ENCODE measurements at regions not wholly inside any gene's neighbourhood (a gene's known extent, or its start where the extent isn't known, plus 50 kb on each side); places are given as distances from the start of the nearest gene placed in this dataset.
"Not testable (repeated sequence)": the region's sequence is repeated elsewhere in the genome, so short reads cannot be mapped to it uniquely, and the experiment has no call there.

DNA sequence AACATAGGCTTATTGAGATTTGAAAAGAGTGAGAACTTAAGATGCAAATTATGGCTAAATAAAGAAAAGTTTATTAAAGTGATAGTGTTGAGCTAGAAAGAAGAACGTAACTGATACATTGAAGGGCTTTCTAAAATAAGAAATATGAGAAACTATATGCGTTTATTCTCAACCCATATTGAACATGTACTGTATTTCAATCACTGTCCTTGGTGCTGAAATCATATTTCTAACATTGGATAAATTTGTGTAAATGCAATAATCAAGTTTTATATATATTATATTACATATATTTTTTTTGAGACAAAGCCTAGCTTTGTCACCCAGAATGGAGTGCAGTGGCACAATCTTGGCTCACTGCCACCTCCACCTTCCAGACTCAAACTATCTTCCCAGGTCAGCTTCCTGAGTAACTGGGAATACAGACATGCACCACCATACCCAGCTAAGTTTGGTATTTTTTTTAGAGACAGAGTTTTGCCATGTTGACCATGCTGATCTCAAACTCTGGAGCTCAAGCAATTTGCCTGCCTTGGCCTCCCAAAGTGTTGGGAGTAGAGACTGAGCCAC is 1065.8 kb downstream of the REEP3 start:
- DNase-seq (ENCODE audit: low spot score): no peak

DNA sequence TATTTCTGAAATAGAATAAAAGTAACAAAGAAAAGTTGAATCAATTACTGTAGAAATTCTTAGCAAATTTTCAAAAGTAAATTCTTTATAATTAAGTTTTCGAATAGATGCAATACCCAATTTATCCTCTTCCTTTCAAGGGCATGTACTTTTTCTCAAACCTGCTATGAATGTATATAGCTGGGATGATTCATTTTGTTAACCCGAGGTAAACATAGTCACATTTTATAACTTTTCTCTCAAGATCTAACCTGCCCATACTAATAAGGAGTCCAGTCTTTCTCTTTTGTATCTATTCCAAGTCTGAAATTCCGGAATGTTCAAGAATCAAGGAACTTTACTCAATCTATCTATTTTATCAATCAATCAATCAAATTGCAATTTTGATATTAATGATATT is 1072.9 kb downstream of the REEP3 start:
- DNase-seq (ENCODE audit: low spot score): no peak

DNA sequence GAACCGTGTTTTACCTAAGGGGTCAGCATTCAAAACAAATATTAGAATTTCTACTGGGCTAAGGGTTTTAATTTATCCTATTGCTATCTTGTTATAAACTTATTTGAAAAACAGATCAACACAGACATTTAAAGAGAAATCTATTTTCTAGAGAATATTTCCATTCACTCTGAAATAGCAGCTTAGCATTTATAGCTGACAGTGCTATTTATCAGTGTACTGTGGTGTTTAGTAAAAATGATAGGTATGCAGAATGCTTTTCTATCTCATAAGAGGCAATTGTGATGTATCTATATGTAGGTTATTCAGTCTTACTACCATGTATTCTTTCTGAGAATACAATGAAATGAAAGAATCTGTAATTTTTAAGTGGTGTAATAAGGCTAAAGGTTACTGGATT is 1077.4 kb downstream of the REEP3 start:
- DNase-seq (ENCODE audit: low spot score): no peak

DNA sequence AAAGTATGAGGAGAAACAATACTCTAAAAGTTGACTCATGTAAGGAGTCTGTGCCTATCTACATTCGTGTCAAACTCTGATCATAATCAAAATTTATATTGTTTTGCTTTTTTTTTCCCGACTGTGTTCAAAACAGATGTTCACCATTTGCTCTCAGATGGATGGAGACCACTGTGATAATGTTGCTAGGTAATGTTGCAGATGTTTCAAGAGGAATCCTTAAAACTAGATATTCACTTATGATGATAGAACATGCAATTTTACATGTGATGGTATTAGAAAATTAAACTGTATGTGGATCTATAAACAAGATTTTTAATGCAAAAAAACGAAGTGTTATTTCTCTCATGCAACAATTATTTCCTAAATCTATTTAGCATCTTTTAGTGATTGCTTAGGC is 1080.1 kb downstream of the REEP3 start:
- DNase-seq (ENCODE audit: low spot score): no peak

DNA sequence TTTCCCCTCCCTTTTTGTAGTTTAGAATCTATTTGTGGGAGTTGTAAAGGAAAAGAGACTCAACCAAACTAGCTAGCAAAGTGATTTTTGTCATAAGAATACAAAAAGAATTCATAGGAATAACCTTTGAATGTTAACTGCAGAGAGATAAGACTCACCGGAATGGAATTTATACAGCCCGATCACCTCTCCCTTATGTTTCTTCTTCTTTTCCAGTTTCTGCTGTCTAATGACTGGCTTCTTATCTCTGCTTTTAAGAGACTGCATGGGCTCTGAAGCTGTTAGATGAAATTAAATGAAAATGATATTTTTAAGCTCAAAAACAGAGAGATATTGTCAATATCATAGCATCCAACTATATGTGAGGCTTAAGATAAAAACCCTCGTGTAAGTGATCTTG is 1095.9 kb downstream of the REEP3 start:
- no peak for DNase-seq (ENCODE audit: low spot score)

DNA sequence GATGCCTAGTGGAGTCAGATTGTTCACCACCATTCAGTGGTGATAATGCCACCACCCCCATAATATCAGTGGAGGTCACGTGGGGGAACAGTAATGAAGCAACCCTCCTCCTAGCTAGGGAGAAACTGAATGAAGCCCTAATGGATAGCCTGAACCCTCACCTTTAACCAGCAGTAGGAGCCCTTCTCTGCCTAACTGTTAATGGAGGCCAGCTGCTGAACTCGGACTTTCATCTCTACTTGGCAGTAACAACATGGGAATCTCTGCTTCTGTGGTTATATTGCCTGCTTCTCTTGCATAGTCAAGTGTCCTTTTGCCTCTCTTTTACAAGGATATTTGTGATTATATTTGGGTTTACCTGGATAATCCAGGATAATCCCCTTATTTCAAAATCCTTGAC is 1097.9 kb downstream of the REEP3 start:
- no peak for DNase-seq (ENCODE audit: low spot score)

DNA sequence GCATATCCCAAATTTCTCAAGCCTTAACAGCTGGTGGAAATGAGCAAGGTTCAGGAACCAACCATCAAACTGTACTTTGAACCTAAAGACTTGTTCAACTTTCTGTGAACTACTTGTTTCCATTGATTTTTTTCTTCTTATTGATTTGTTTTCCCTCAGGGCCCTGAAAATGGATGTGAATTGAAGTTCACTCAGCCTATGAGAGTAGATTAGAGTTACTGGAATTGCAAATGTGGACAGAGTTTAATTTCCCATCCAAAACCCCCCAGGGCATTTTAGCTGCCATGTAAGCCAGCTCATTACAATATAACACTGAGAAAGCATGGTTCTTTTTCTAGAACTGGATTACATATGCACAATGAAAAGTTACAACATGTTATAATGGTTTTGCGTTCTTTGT is 1105.7 kb downstream of the REEP3 start:
- DNase-seq (ENCODE audit: low spot score): no peak

DNA sequence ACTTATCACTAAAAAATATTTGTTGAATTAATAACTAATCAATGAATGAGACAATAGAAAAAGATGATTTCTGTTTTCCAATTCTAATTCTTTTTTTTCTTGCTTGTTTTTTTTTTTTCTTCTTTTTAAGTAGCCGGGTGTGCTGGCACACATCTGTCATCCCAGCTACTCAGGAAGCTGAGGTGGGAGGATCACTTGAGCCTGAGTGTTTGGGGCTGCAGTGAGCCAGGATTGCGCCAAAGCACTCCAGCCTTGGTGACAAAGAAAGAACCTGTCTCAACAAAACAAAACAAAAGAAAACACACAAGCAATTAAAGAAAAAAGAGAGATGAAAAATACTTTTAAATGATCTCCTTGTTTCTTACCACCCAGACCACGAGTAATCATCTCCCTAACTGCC is 1109.3 kb downstream of the REEP3 start:
- no peak for DNase-seq (ENCODE audit: low spot score)

DNA sequence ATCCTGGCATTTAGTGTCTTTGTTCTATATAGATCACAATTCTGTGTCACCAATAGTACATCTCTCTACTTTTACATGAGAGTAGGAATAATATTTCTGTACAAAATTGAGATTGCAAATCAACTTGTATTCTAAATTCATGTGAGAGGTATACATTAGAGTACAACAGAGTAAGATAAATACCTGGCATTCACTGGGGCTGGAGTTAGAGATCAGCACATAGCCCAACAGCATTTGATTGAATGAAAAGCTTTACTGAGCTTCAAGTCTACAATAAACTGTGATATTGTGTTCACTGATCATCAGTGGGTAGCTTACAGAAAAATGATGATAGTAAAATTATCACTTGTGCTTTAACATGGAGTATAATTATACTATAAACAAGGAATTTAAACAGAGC is 1114.7 kb downstream of the REEP3 start:
- DNase-seq (ENCODE audit: low spot score): no peak

DNA sequence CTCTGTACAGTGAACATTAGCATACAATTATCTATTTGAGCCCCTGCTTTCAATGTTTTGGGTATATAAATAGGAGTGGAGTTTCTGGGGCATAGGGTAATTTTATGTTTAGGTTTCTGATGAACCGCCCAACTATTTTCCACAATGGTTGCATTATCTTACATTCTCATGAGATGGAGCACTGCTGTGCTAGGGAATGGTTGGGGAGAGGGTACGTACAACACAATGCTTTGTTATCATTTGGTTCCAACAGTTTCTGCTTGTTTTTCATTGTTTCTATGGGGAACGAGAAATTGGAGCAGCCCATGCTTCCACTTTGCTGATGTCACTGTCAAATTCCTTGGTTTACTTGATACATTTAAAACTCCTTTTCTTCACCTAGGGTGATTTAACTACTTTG is 1115.3 kb downstream of the REEP3 start:
- DNase-seq (ENCODE audit: low spot score): no peak

DNA sequence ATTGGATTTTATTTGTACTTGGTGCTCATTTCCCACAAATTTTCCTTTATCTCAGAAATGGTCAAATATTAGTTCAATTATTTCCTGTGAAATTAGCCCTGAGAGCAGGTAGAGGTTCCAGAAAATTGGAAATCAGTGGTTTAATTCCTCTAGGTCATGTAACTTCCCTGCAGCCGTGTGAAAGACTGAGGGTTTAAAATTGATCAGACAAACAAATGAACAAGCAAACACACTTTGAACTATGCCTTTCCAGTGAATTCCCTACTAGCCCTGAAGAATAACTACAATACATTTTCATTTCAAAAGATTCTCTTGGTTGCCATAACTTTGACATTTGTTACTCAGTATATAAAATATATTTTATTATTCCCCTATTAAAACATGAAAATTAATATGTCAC is 1116.7 kb downstream of the REEP3 start:
- no peak for DNase-seq (ENCODE audit: low spot score)

DNA sequence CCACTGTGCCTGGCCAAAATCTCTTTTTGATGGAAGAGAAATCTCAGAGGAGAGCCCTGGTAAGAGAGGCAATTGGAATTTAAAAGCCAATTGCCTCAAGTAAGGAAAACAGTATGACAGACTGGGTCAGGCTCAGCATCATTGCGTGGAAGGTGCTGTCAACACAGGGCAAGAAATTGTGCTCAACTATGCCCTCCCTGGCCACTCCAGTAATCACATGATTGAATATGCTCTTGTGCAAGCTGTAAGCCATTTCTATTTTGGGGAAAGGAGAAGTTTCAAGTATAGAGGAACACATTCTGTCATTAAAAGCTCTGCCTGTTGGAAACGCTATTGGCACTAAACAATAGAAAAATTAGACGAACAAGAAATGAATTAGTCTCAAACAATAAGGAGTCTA is 1127.7 kb downstream of the REEP3 start:
- DNase-seq (ENCODE audit: low spot score): peak; percentile 6

DNA sequence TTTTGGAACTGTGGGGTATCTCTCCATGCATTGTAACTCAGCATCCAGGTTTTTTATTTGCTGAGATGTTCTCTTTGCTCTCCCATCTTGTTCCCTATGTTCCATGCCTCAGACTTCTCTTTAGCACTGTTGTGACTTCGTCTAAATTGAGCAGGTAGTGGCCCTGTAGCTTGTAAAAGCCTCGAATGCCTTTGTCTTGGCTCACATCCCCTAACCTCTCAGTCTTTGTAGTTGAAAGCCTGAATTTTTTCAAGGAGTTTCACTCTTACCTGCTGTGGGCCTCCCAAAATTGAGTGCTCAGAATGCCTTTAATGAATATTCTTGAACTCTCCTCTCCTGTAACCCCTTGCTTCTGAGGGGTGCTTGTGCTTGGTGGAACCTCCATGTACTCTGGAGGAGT is 1137.3 kb downstream of the REEP3 start:
- no peak for DNase-seq (ENCODE audit: low spot score)

DNA sequence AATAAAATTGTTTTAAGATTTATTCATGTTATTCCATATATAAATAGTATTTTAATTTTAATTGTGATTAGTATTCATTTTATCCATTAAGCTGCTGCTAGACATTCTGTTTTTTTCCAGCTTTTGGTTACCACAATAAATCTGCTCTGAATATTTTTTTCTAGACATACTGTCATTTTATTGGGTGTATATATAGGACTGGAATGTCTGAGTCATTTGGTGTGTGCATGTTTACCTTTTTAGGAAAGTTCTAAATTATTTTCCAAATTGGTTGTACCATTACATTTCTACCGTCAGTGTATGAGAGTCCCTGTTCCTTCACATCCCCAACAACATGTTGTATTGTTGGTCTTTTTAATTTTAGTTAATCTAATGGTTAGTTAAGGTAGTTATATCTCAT is 1138.1 kb downstream of the REEP3 start:
- no peak for DNase-seq (ENCODE audit: low spot score)

DNA sequence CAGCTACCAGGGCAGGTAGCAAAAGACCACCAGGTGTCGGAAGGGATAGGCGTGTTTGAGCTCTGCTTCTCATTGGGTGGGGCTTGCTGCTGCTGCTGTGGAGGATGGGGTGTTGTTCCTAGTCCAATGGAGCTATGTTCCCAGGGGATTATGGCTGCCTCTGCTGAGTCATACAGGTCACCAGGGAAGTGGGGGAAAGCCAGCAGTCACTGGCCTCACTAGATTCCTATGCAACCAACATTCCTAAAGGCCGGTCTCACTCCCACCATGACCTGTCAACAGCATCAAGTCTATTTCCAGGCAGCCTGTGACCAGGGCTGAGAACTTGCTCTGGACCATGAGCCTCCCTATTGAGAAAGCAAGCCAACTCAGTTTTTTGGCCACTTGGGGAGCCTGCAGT is 1160.8 kb downstream of the REEP3 start:
- no peak for DNase-seq (ENCODE audit: low spot score)

DNA sequence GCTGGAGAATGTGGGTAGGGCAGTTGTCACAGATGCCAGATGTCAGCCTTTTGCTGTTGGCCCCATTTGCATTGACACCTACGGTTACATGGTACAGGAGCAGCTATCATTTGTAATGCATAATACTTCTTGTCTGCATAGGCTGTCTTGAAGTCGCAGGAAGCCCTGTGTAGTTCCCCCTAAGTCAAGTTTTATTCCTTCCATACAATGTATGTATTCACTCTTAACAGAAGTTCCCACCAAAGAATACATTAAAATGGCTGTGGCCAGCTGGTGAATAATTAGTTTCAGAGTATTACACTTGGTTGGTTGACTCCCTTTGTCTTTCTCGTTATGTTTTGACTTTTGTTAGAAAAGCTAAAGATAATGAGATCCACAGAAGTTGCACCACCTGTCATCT is 1169.0 kb downstream of the REEP3 start:
- DNase-seq (ENCODE audit: low spot score): no peak

DNA sequence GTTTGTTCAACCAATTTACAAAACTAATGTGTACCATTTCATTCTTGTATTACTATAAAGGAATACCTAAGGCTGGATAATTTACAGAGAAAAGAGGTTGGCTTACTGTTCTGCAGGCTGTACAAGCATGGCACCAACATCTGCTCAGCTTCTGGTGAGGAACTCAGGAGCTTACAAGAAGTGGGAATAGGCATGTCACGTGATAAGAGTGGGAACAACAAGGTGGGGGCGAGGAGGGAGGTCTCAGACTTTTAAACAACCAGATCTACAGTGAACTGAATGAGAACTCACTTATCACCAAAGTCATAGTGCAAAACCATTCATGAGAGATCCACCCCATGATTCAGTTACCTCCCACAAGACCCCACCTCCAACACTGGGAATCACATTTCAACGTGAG is 1178.0 kb downstream of the REEP3 start:
- DNase-seq (ENCODE audit: low spot score): no peak

DNA sequence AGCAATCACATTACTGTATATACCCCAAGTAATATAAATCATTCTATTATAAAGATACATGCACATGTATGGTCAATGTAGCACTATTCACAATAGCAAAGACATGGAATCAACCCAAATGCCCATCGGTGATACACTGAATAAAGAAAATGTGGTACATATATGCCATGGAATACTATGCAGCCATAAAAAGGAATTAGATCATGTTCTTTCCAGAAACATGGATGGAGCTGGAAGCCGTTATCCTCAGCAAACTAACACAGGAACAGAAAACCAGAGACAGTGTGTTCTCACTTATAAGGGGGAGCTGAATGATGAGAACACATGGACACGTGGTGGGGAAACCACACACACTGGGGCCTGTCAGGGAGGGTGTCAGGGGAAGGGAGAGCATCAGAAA is 1180.9 kb downstream of the REEP3 start:
- DNase-seq (ENCODE audit: low spot score): not testable (repeated sequence)

DNA sequence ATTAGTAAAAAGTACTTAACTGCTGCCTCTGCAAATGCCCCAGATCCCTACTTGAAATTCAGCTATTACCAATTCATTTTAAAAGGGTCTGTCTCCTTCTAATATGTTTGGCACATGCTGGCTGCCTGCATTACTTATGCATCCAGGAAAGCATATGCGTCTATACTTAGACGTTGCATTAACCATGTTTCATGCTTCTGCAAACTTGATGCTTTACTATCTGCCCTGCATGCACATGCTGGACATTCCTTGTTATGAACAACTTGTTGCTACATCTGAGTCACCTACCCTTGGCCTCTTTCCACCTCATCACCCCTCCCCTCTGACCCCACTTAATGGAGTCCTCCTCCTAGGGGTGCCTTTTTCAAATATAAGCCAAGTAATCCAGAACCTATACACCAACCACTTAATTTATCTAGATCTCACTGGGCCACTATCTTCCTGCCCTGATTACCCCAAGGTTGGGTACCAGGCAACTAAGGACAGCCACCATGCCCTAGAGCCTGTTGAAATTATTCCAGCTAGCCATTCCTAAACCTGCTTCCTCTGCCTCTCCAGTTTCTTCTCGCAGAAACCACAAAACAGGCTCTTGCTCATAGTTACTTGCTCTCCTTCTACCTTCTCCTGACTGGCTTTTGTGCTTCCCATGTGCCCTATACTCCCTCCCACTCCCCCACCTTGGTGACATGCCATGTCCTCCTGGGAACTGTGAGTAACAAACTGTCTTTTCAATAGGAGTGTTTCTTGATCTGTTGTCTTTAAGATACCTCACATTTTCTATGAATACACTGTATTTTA is 1187.9 kb downstream of the REEP3 start:
- DNase-seq (ENCODE audit: low spot score): no peak

DNA sequence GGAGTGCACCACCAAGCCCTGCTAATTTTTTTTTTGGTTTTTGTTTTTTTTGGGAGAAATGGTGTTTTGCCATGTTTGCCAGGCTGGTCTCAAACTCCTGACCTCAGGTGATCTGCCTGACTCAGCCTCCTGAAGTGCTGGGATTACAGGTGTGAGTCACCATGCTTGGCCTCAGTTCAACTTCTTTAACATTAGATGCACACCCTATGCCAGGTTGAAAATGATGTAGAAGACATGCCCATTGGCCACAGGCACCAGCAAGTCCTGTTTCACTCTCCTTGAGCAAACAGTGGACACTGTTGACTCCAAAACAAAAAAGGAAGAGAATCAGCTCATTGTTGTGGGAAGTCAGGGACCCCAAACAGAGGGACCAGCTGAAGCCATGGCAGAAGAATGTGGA is 1205.3 kb downstream of the REEP3 start:
- no peak for DNase-seq (ENCODE audit: low spot score)

DNA sequence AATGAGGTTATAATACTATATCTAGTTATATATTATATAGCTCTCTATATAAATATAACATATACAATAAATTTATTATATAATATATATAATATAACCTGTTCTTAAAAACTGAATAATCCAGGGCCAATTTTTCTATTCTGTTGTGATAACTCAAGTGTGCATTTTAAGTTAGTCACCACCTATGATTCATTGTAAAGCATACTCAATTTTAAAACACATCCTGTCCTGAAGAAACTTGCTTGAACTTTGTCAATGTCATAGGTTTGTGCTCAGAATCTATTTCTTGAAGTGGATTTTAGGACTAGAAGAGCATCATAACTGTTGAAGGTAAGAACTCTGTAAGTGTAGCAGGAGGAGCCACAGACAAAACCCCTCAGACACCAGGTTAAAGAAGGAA is 1209.8 kb downstream of the REEP3 start:
- DNase-seq (ENCODE audit: low spot score): no peak

DNA sequence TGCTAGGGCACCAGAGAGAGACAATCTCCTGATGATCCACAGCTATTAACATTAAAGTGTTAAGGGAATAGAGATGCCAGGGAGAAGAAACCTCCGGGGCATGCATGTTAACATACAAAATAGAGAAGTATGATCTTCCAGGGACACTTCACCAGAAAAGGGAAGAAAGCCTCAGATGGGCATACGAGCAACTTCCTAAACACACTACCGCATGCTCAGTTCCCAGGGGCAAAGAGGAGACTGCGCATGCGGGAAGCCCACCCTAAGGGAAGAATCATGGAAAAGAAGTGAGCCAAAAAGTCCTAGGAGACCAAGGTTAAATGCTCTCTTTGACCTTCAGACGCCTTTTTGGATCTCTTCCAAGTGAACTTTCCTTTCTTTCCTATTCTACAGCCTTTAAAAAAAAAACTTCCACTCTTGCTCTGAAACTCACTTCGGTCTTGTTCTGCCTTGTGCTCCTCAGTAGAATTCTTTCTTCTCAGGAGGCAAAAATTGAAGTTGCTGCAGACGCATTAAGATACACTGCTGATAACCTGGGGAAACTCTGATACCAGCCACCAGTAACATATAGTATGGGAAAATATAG is 1211.3 kb downstream of the REEP3 start:
- no peak for DNase-seq (ENCODE audit: low spot score)

DNA sequence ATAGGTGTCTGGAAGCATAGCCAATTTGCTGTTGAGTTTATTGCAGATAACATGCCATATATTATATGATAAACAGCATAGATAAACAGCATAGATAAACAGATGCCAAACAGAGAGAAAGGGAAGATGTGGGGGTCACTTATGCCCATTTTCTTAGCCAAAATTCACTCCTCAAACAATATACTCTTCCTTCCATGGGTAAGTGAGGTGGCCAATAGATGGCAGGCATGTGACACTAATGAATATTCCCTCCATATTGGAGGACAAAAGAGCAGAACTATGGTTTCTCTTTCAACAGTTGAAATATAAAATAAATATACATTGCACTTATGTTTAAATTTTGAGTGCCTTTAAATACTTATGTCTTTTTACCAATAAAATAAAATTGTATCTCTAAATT is 1212.8 kb downstream of the REEP3 start:
- peak; percentile 1 for DNase-seq (ENCODE audit: low spot score)

DNA sequence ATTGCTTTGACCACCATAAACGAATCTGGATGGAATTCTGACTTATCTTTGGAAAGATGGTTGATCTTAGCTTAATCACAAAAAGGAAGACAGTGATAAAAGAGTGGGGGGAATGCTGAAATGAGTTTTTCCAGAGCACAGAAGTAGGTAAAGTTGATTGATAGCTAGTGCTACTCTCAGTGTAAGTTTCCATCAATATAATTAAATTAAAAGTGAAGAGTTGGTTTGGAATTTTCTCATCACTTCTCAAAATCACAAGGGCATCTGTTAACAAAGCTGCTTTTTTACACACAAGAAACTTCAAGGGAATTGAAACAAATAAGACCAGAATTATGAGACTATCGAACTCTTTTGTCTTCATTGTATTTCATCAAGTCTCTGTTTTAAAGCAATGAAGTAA is 1217.3 kb downstream of the REEP3 start:
- no peak for DNase-seq (ENCODE audit: low spot score)
